ENCODE measurements at regions not wholly inside any gene's neighbourhood (a gene's known extent, or its start where the extent isn't known, plus 50 kb on each side); places are given as distances from the start of the nearest gene placed in this dataset.
"Not testable (repeated sequence)": the region's sequence is repeated elsewhere in the genome, so short reads cannot be mapped to it uniquely, and the experiment has no call there.

- POLR2A ChIA-PET, result no interaction called here
- CTCF ChIA-PET, result no interaction called here
Observed at GRCh38 chr11:82089426-82089825, 644.2 kb downstream of the FAM181B start.

GRCh38 chr11:82085493-82085892 lies 648.2 kb downstream of the FAM181B start:
- CTCF ChIA-PET, result no interaction called here
- POLR2A ChIA-PET, result no interaction called here

GRCh38 chr11:82082976-82083375 lies 650.7 kb downstream of the FAM181B start:
- ChIA-PET CTCF (no interaction called here), POLR2A (no interaction called here)

GRCh38 chr11:82080160-82080559 lies 653.5 kb downstream of the FAM181B start:
- ChIA-PET POLR2A (no interaction called here), CTCF (no interaction called here)

- ChIA-PET CTCF (no interaction called here), POLR2A (no interaction called here)
Observed at GRCh38 chr11:82076126-82076525, 657.5 kb downstream of the FAM181B start.

GRCh38 chr11:82059505-82059904 lies 674.2 kb downstream of the FAM181B start:
- CTCF ChIA-PET, result no interaction called here

GRCh38 chr11:82056450-82056849 lies 677.2 kb downstream of the FAM181B start:
- ChIA-PET CTCF (no interaction called here), POLR2A (no interaction called here)

More at GRCh38 chr11:82059505-82059904, 674.2 kb downstream of the FAM181B start:
- POLR2A ChIA-PET, result no interaction called here

- CTCF ChIA-PET, result no interaction called here
- POLR2A ChIA-PET, result no interaction called here
Observed at GRCh38 chr11:82049199-82049598, 684.5 kb downstream of the FAM181B start.

GRCh38 chr11:82047200-82047599 lies 686.5 kb downstream of the FAM181B start:
- ChIA-PET CTCF (no interaction called here), POLR2A (no interaction called here)

- POLR2A ChIA-PET, result no interaction called here
- CTCF ChIA-PET, result no interaction called here
Observed at GRCh38 chr11:82046778-82047177, 686.9 kb downstream of the FAM181B start.

GRCh38 chr11:82045748-82046457 lies 687.8 kb downstream of the FAM181B start:
- ChIA-PET CTCF (no interaction called here), POLR2A (no interaction called here)

- POLR2A ChIA-PET, result no interaction called here
Observed at GRCh38 chr11:82043316-82043715, 690.3 kb downstream of the FAM181B start.

GRCh38 chr11:82041764-82042163 lies 691.9 kb downstream of the FAM181B start:
- CTCF ChIA-PET, result no interaction called here

More at GRCh38 chr11:82043316-82043715, 690.3 kb downstream of the FAM181B start:
- CTCF ChIA-PET, result no interaction called here

GRCh38 chr11:82038154-82038553 lies 695.5 kb downstream of the FAM181B start:
- CTCF ChIA-PET, result no interaction called here
- POLR2A ChIA-PET, result no interaction called here

More at GRCh38 chr11:82041764-82042163, 691.9 kb downstream of the FAM181B start:
- POLR2A ChIA-PET, result no interaction called here

- POLR2A ChIA-PET, result no interaction called here
- CTCF ChIA-PET, result no interaction called here
Observed at GRCh38 chr11:82034527-82034926, 699.1 kb downstream of the FAM181B start.

GRCh38 chr11:82027335-82027734 lies 706.3 kb downstream of the FAM181B start:
- CTCF ChIA-PET, result not testable (repeated sequence)

GRCh38 chr11:82024760-82025159 lies 708.9 kb downstream of the FAM181B start:
- CTCF ChIA-PET, result no interaction called here

More at GRCh38 chr11:82027335-82027734, 706.3 kb downstream of the FAM181B start:
- POLR2A ChIA-PET, result not testable (repeated sequence)

GRCh38 chr11:82012276-82012675 lies 721.4 kb downstream of the FAM181B start:
- ChIA-PET POLR2A (no interaction called here), CTCF (no interaction called here)

More at GRCh38 chr11:82024760-82025159, 708.9 kb downstream of the FAM181B start:
- POLR2A ChIA-PET, result no interaction called here

GRCh38 chr11:82009133-82009532 lies 724.5 kb downstream of the FAM181B start:
- POLR2A ChIA-PET, result no interaction called here
- CTCF ChIA-PET, result no interaction called here

- POLR2A ChIA-PET, result no interaction called here
- CTCF ChIA-PET, result no interaction called here
Observed at GRCh38 chr11:82007521-82007920, 726.1 kb downstream of the FAM181B start.

- ChIA-PET POLR2A (no interaction called here), CTCF (no interaction called here)
Observed at GRCh38 chr11:82004537-82005213, 729.0 kb downstream of the FAM181B start.
